WTC11 (cell line): ENCODE measurements at regions not wholly inside any gene's neighbourhood (a gene's known extent, or its start where the extent isn't known, plus 50 kb on each side); places are given as distances from the start of the nearest gene placed in this dataset.

ENCODE experiments used
- ATF1 ChIP-seq: sonication (generic); formaldehyde crosslinking; IDR thresholded peaks from 2 replicates; pipeline ENCODE4 v1.8.1; 2023; ENCODE audit warnings: mild to moderate bottlenecking, moderate library complexity, missing genetic modification reagents
- ATF3 ChIP-seq: sonication (generic); formaldehyde crosslinking; conservative IDR thresholded peaks from 2 replicates; pipeline ENCODE4 v1.8.1; 2022; ENCODE audit warnings: mild to moderate bottlenecking, missing genetic modification reagents
- CREB1 ChIP-seq: sonication (generic); formaldehyde crosslinking; IDR thresholded peaks from 2 replicates; pipeline ENCODE4 v1.8.0; 2023; ENCODE audit warnings: mild to moderate bottlenecking, missing genetic modification reagents
- CTCF ChIP-seq: fragments of 200-600 bp; IDR thresholded peaks from 2 replicates; pipeline ENCODE4 v1.8.0; 2022; ENCODE audit warnings: antibody characterized with exemption
- FOXJ3 ChIP-seq: sonication (generic); formaldehyde crosslinking; IDR thresholded peaks from 2 replicates; pipeline ENCODE4 v1.9.0; 2021; ENCODE audit warnings: missing genetic modification reagents, mild to moderate bottlenecking, borderline replicate concordance
- FOXK1 ChIP-seq: sonication (generic); formaldehyde crosslinking; IDR thresholded peaks from 2 replicates; pipeline ENCODE4 v1.8.0; 2022; ENCODE audit warnings: mild to moderate bottlenecking, moderate library complexity, missing genetic modification reagents
- IRF2 ChIP-seq: sonication (generic); formaldehyde crosslinking; IDR thresholded peaks from 2 replicates; pipeline ENCODE4 v1.8.0; 2022; ENCODE audit warnings: low read depth, missing genetic modification reagents, borderline replicate concordance
- JUN ChIP-seq: sonication (generic); formaldehyde crosslinking; IDR thresholded peaks from 2 replicates; pipeline ENCODE4 v1.8.0; 2023; ENCODE audit warnings: mild to moderate bottlenecking, missing genetic modification reagents
- MAX ChIP-seq: sonication (generic); formaldehyde crosslinking; IDR thresholded peaks from 2 replicates; pipeline ENCODE4 v1.8.0; 2022; ENCODE audit warnings: mild to moderate bottlenecking, missing genetic modification reagents
- SMAD4 ChIP-seq: sonication (generic); formaldehyde crosslinking; IDR thresholded peaks from 2 replicates; pipeline ENCODE4 v1.8.0; 2022; ENCODE audit warnings: mild to moderate bottlenecking, missing genetic modification reagents
- SP1 ChIP-seq: sonication (generic); formaldehyde crosslinking; conservative IDR thresholded peaks from 2 replicates; pipeline ENCODE4 v1.8.1; 2022; ENCODE audit warnings: missing genetic modification reagents
- TEAD4 ChIP-seq: sonication (generic); formaldehyde crosslinking; IDR thresholded peaks from 2 replicates; pipeline ENCODE4 v1.8.0; 2022; ENCODE audit warnings: mild to moderate bottlenecking, missing genetic modification reagents
- ZNF396 ChIP-seq: fragments of 250-450 bp; sonication (Bioruptor Pico); IDR thresholded peaks from 2 replicates; pipeline ENCODE4 v1.8.0; 2021; ENCODE audit warnings: mild to moderate bottlenecking, moderate library complexity, borderline replicate concordance

GRCh38 chr13:82447416-82448077 is 1434.7 kb downstream of the SLITRK1 start:
- TF ChIP-seq ATF1 (no peak), MAX (no peak), IRF2 (CRISPR knock-in tag) (no peak), FOXJ3 (no peak), ZNF396 (CRISPR knock-in tag) (no peak), CTCF (no peak), TEAD4 (CRISPR knock-in tag) (no peak), JUN (CRISPR knock-in tag) (no peak), FOXK1 (CRISPR knock-in tag) (no peak), CREB1 (no peak), SMAD4 (CRISPR knock-in tag) (no peak), ATF3 (CRISPR knock-in tag) (no peak), SP1 (no peak)
